Suppressor macrophage (primary cell): ENCODE measurements at regions not wholly inside any gene's neighbourhood (a gene's known extent, or its start where the extent isn't known, plus 50 kb on each side); places are given as distances from the start of the nearest gene placed in this dataset.

Experiments used
- DNase-seq, 4 experiments: peaks; one replicate each; pipeline ENCODE4 v3.0.0-alpha.2; 2020 to 2022

- DNase-seq: no peak
Observed at GRCh38 chr1:22221233-22221780, 78.4 kb upstream of the WNT4 start.

DNA sequence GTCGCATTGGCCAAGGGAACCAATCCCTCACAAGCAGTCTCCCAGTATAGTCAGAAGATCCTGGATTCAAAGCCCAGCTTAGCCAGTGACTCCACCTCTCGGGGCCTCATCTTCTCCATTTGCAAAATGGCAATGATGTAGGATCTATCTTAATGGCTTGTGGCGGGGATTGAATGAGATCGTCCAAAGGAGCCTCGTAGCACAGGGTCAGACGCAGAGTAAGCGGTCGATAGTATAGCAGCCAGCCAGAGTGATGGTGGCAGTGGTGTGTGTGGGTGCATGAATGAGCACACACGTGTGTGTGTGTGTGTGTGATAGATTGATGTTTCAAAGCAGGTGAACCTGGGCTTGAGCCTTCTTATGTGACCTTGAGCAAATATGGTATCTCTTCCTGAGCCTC, 79.8 kb upstream of the WNT4 start:
- no peak for DNase-seq

DNA sequence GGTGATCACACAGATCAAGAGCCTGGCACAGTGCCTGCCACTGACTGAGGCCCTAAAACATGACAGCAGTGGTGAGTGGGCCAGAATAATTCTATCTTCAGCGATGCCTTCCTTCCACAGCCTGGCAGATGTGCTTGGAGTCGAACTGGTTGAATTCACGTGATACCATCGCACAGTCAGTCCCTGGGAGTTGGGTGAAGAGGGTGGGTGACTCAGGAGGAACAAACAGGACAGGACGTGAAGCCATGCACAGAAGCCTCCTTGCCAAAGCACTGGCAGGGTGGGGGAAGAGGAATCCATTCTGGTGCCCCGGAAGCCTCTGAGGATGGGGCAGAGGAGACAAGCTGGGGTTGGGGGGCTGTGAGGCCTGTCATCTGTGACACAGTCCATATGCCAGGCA, 80.3 kb upstream of the WNT4 start:
- no peak for DNase-seq

GRCh38 chr1:22224091-22224490, 81.2 kb upstream of the WNT4 start:
- no peak for DNase-seq

GRCh38 chr1:22224631-22225030, 81.7 kb upstream of the WNT4 start:
- no peak for DNase-seq

GRCh38 chr1:22225858-22226589, 83.1 kb upstream of the WNT4 start:
- DNase-seq: no peak

DNA sequence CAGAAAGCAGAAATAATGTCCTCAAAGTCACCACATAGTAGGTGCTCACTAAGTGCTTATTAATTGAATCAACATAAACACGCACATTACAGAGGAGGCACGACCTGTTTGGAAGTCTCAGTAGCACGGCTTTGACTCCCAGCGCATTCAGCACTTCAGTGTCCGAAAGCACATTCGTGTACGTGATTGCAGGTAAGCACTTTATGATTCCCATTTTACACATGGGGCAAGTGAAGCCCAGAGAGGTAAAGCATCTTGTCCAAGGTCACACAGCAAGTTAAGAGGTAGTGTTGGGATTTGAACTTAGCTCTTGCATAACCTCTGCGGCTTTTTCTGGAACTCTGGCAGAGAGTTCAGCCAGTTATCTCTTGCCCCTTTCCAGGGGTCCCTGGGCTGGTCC, 85.2 kb upstream of the WNT4 start:
- no peak for DNase-seq

- DNase-seq: no peak
Observed at GRCh38 chr1:22228505-22228911, 85.6 kb upstream of the WNT4 start.

DNA sequence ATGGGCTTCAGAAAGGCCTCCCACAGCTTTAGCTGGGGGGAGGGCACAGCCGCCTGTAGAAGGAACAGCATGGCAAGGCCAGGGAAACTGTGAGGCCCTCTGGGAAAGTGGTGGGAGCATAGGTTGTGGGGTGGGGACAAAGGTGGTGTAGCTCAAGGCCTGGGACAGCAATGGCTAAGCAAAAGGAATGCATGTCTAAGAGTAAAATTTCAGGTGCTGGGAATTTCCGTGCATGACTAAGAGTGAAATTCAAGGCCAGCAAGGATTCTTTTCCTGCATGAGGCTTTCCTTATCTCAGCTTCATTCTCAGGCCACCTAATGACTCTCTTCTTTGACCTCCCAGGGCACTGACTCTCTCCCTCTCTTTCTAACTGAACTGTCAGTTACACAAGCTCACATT, 86.5 kb upstream of the WNT4 start:
- DNase-seq: no peak

DNA sequence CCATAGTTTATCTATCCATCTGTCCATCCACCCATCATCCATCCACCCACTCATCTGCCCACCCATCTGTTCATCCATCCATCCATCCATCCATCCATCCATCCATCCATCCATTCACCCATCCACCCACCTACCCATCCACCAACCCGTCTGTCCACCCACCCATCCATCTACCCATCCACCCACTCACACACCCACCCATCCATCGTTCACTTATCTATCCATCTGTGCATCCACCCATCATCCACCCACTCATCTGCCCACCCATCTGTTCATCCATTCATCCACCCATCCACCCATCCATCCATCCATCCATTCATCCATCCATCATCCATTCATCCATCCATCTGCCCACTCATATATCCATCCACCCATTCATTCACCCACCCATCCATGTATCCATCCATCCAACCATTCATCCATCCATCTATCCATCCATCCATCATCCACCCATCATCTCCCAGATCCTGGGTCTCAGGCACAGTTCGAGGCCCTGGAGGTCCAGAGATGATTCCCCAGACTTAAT, 88.2 kb upstream of the WNT4 start:
- no peak for DNase-seq

DNA sequence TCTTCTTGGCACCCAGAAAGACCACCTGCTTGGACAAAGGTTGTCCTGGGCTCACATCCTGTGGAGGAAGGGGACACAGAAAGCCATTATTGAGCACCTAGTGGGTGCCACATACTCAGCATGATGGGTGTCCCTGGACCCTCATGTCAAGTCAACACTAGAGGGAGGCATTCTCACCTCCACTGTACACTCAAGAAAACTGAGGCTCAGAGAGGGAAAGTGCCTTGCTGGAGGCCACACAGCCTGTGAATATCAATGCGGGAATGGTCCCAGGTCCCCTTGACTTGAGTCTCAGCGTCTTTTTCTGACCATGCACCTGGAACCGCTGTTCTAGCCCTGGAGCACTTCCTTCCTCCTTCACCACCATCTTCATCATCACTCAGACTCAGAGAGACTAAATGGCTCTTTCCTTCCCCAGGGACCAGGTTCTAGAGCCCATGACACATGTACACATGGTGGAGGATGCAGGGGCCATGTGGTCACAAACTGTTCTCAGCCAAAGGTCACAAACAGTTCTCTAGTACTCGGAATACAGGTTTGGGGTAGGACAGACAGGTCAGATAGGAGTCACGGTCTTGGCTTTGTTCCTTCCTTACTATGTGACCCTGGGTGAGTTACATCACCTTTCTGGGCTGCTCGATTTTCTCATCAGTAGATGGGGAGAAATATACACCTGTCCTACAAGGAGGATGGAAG, 89.2 kb upstream of the WNT4 start:
- DNase-seq: no peak

GRCh38 chr1:22233222-22233621, 90.3 kb upstream of the WNT4 start:
- DNase-seq: no peak

- no peak for DNase-seq
Observed at GRCh38 chr1:22234476-22235030, 91.7 kb upstream of the WNT4 start.

DNA sequence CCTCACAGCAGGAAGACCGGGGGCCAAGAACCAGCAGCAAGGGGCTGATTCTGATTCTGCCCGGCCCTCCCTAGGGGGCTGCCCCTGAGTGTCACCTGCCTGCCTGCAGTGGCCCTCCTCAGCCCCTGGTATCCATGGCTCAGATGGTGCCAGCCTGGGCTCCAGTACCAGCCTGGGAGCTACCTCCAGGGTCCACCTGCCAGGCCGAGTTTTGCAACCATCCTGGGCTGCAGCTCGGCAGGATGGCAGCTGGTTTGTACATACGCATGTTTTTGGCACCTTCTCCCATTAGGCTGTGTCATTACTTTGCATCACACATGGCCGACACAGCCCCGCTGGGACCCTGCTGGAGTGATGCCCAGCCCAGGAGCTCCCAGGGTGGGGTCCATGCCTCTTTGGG, 93.3 kb upstream of the WNT4 start:
- no peak for DNase-seq

DNA sequence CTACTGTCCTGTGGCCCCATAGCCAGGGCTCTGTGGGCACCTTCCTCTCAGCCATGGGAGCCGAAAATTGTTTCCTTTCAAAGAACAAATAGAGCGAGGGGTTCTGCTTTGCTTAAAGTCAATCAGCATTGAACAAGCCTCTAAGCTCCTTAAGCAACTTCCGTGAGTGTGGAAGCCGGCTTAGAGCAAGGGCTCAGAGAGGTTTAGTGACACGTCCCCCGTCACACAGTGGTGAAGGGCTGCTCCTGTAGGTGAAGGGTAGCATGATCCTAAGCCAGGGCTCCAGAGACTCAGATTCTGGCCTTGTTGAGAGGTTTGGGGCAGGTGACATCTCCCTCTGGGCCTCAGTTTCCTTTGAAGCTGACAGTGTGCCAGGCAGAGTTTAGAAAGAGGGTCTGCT, 94.0 kb upstream of the WNT4 start:
- no peak for DNase-seq

- no peak for DNase-seq
Observed at GRCh38 chr1:22237433-22238093, 94.7 kb upstream of the WNT4 start.

GRCh38 chr1:22238356-22239224, 95.7 kb upstream of the WNT4 start:
- DNase-seq: no peak

- no peak for DNase-seq
Observed at GRCh38 chr1:22239378-22239777, 96.5 kb upstream of the WNT4 start.

DNA sequence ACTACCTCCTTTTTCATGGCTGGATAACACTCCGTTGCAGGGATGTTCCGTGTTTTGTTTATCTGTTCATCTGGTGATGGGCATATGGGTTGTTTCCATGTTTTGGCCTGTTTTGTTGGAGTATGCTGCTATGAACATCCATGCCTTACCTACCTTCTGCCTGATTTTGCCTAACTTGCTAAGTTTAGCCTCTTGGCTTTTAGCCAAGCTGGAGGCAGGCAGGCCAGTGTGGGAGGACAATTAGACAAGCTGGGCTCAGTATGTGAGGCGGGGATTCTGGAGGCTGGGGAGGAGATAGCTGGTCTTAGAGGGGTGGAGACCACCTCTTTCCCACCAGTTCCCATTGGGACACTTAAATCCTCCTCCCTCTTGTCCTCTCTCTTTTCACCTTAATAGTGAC, 98.4 kb upstream of the WNT4 start:
- DNase-seq: no peak

DNA sequence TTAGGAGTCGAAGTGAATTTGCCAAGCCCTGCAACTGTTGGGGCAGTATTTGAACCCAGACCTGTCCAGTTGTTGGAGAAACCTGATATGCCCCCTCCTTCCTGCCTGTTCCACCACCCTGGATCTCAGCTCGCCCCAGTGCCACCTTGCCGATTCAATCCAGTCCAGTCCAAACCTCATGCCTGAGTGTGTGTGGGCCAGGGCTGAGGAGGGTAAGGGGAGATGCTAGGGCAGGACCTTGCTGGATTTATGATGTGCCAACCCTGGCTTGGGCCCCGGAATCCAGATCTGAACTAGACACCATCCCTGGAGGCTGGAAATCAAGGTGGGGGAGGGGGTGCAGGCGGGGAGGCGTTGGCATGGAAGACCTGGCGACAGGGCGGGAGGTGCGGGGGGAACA, 98.9 kb upstream of the WNT4 start:
- no peak for DNase-seq

- DNase-seq: no peak
Observed at GRCh38 chr1:22245100-22245650, 102.3 kb upstream of the WNT4 start.

DNA sequence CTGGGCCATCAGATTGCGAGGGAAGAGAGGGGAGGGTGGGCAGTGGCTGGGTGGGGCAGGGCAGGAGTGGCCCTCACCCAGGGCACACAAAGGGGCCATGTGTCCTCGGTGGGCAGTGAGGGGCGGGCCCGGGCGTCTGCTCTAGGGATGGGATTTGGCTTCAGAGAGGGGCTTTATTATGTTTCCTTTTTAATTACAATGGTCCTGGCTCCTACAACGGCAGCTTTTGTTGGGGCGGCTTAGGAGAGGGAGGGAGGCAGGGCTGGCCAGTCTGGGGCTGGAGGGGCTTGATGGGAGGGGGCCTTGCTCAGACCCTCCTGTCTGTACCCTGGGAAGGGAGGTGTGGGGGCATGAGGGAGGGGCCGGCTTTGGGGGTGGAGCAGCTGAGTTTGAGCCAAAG, 102.8 kb upstream of the WNT4 start:
- no peak for DNase-seq
